ENCODE measurements at regions not wholly inside any gene's neighbourhood (a gene's known extent, or its start where the extent isn't known, plus 50 kb on each side); places are given as distances from the start of the nearest gene placed in this dataset.

DNA sequence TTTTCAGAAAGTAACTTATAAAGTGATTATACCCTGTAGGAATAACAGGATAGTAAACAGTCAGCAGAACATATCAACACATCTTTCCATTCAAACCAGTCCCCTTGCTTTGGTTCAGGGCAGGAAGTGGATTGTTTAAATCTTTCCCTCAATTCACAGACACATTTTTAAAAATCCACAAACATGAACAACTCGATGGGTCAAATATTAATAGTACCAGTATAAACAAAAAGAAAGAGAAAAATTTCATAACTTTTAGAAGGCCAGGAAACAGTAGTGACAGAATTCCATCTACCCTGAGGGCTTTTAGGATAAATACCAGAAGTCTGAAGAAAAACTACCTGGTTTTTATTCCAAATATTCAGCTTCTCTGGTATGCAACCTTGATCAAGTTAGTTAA lies 1072.8 kb upstream of the PABPC4L start:
- no peak for TF ChIP-seq CTCF (IDR thresholded peaks at IDR 0.05; ENCODE audit: low read depth, low read length)
- peak in 1 of 2 donors; percentile 2 for DNase-seq (ENCODE audit: low read depth in 2 of 2)
- no peak overlapping the region for H3K4me3 ChIP-seq (replicated peaks in 1 of 2; ENCODE audit: low read depth in 2 of 2, low read length in 2 of 2)

DNA sequence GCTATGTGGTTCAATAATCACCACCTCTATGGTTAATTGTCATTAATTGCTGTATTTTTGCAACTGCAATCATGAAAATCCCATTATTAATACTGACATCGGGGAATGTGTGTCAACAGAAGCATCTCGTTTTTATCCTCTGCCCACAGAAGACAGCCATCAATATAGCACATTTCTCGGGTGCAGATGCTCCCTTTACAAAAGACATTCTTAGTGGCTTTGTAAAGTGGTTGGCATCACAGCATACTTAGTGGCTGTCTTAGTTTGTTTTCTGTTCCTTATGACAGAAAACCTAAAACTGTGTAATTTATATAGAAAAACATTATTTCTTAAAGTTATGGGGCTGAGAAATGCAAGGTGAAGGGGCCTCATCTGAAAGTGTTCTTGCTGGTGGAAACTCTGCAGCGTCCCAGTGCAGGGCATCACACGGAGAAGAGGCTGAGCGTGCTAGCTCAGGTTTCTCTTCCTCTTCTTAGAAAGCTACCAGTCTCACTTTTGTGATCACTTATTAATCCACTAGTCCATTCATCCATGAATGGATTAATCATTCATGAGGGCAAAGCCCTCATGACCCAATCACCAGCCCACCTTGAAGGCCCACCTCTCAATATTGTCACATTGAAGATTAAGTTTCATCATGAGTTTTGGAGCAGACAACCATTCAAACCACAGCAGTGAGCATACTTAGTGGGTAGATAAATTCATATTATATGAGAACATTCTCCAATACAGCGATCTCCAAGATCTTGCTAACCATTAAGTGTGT lies 1067.7 kb upstream of the PABPC4L start:
- no peak for DNase-seq (ENCODE audit: low read depth in 2 of 2)
- no peak overlapping the region for H3K4me3 ChIP-seq (replicated peaks in 1 of 2; ENCODE audit: low read depth in 2 of 2, low read length in 2 of 2)
- no peak for TF ChIP-seq CTCF (IDR thresholded peaks at IDR 0.05; ENCODE audit: low read depth, low read length)

DNA sequence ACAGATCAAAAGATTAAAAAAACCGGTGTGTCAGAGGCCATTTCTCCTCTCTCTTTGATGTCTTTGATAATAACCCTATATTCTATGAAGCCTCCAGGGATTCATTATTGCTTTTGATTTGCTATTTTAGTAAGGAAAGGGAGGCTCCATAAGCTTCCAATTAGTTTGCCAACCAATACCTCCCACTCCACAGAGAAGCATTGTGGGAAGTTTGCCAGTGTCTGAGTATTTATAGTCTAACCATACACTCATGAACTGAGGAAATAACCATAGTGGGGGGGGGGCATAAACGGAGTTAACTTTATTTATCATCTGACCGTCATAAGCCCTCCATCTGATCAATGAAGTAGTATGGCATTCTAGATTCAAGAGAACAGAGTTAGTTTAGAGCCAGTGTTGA lies 1066.8 kb upstream of the PABPC4L start:
- TF ChIP-seq CTCF (IDR thresholded peaks at IDR 0.05; ENCODE audit: low read depth, low read length): no peak
- no peak overlapping the region for H3K4me3 ChIP-seq (replicated peaks in 1 of 2; ENCODE audit: low read depth in 2 of 2, low read length in 2 of 2)
- no peak for DNase-seq (ENCODE audit: low read depth in 2 of 2)

GRCh38 chr4:135267148-135267865 lies 1065.7 kb upstream of the PABPC4L start:
- H3K4me3 ChIP-seq (replicated peaks in 1 of 2; ENCODE audit: low read depth in 2 of 2, low read length in 2 of 2): no peak overlapping the region
- DNase-seq (ENCODE audit: low read depth in 2 of 2): no peak
- no peak for TF ChIP-seq CTCF (IDR thresholded peaks at IDR 0.05; ENCODE audit: low read depth, low read length)

DNA sequence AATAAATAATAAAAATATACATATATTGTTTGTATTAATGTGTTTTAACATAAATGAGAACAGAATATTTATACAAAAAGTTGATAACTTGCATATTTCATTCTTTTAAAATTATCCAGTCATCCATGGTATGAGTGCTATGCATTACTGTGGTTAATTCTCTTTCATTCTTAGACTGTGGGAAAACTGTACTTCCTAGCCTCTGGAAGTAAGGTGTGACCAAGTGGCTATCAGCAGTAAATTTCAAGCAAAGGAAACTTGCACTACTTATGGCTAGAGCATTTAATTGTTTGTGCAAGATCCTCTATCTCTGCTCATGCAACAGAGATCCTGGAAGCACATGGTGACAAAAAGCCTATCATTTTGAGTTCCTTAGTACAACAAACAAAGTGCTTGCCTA lies 1054.5 kb upstream of the PABPC4L start:
- no peak overlapping the region for H3K4me3 ChIP-seq (replicated peaks in 1 of 2; ENCODE audit: low read depth in 2 of 2, low read length in 2 of 2)
- TF ChIP-seq CTCF (IDR thresholded peaks at IDR 0.05; ENCODE audit: low read depth, low read length): no peak
- DNase-seq (ENCODE audit: low read depth in 2 of 2): peak in 1 of 2 donors; percentile 25

GRCh38 chr4:135250040-135250439 lies 1048.5 kb upstream of the PABPC4L start:
- DNase-seq (ENCODE audit: low read depth in 2 of 2): no peak
- H3K4me3 ChIP-seq (replicated peaks in 1 of 2; ENCODE audit: low read depth in 2 of 2, low read length in 2 of 2): no peak overlapping the region
- TF ChIP-seq CTCF (IDR thresholded peaks at IDR 0.05; ENCODE audit: low read depth, low read length): no peak
